HG02981 (cell line): ENCODE measurements at regions not wholly inside any gene's neighbourhood (a gene's known extent, or its start where the extent isn't known, plus 50 kb on each side); places are given as distances from the start of the nearest gene placed in this dataset.

ENCODE experiments used
- ATAC-seq: cut with Tn5 transposase; IDR thresholded peaks from one replicate; pipeline ENCODE4 v1.9.1; 2021; ENCODE audit warnings: mild to moderate bottlenecking, moderate library complexity; ENCODE audit not compliant: unreplicated experiment

- no peak for ATAC-seq
Measured at GRCh38 chr12:89024580-89024979, 327.7 kb downstream of the DUSP6 start.

GRCh38 chr12:89023936-89024335 lies 328.4 kb downstream of the DUSP6 start:
- no peak for ATAC-seq

- ATAC-seq = no peak
Measured at GRCh38 chr12:89020689-89021088, 331.6 kb downstream of the DUSP6 start.

- no peak for ATAC-seq
Measured at GRCh38 chr12:89020121-89020480, 332.2 kb downstream of the DUSP6 start.

GRCh38 chr12:89019439-89020120 lies 332.7 kb downstream of the DUSP6 start:
- peak; percentile 95 for ATAC-seq

- ATAC-seq = peak; percentile 50
Measured at GRCh38 chr12:89016970-89017778, 335.1 kb downstream of the DUSP6 start.

GRCh38 chr12:89015419-89015818 lies 336.9 kb downstream of the DUSP6 start:
- ATAC-seq = no peak

GRCh38 chr12:88998421-88998820 lies 353.9 kb downstream of the DUSP6 start:
- no peak for ATAC-seq

- ATAC-seq = no peak
Measured at GRCh38 chr12:88996200-88996788, 356.0 kb downstream of the DUSP6 start.

- ATAC-seq = no peak
Measured at GRCh38 chr12:88994971-88995370, 357.3 kb downstream of the DUSP6 start.

- ATAC-seq = no peak
Measured at GRCh38 chr12:88994537-88994936, 357.8 kb downstream of the DUSP6 start.

- no peak for ATAC-seq
Measured at GRCh38 chr12:88993651-88994050, 358.6 kb downstream of the DUSP6 start.

GRCh38 chr12:88986056-88986455 lies 366.2 kb downstream of the DUSP6 start:
- ATAC-seq = no peak

GRCh38 chr12:88985631-88986030 lies 366.7 kb downstream of the DUSP6 start:
- ATAC-seq = no peak

- no peak for ATAC-seq
Measured at GRCh38 chr12:88985011-88985410, 367.3 kb downstream of the DUSP6 start.

GRCh38 chr12:88982694-88983093 lies 369.6 kb downstream of the DUSP6 start:
- no peak for ATAC-seq

GRCh38 chr12:88977115-88977514 lies 375.2 kb downstream of the DUSP6 start:
- ATAC-seq = no peak

- no peak for ATAC-seq
Measured at GRCh38 chr12:88973998-88974397, 378.3 kb downstream of the DUSP6 start.

GRCh38 chr12:88970740-88971139 lies 381.6 kb downstream of the DUSP6 start:
- ATAC-seq = no peak

- ATAC-seq = no peak
Measured at GRCh38 chr12:88969127-88969526, 383.2 kb downstream of the DUSP6 start.

GRCh38 chr12:88960213-88960878 lies 380.1 kb upstream of the KITLG start:
- no peak for ATAC-seq

GRCh38 chr12:88958946-88959345 lies 378.7 kb upstream of the KITLG start:
- ATAC-seq = no peak
